ENCODE measurements at regions not wholly inside any gene's neighbourhood (a gene's known extent, or its start where the extent isn't known, plus 50 kb on each side); places are given as distances from the start of the nearest gene placed in this dataset.

DNA sequence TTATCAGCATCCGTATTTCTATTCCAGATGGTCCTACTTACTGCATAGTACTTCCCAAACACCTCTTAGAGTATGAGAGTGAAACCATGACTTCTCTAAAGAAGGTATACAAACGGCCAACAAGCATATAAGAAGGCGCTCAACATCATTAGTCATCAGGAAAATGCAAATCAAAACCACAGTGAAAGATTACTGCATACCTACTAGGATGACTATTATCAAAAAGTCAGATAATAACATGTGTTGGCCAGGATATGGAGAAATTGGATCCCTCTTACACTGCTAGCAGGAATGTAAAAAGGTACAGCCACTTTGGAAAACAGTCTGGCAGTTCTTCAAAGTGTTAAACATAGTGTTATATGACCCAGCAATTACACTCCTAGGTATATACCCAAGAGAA lies 215.3 kb upstream of the CXorf66 start:
- no peak overlapping the region for H3K4me3 ChIP-seq (ENCODE audit: low read depth, low read length)
- TF ChIP-seq, protein P1, sequence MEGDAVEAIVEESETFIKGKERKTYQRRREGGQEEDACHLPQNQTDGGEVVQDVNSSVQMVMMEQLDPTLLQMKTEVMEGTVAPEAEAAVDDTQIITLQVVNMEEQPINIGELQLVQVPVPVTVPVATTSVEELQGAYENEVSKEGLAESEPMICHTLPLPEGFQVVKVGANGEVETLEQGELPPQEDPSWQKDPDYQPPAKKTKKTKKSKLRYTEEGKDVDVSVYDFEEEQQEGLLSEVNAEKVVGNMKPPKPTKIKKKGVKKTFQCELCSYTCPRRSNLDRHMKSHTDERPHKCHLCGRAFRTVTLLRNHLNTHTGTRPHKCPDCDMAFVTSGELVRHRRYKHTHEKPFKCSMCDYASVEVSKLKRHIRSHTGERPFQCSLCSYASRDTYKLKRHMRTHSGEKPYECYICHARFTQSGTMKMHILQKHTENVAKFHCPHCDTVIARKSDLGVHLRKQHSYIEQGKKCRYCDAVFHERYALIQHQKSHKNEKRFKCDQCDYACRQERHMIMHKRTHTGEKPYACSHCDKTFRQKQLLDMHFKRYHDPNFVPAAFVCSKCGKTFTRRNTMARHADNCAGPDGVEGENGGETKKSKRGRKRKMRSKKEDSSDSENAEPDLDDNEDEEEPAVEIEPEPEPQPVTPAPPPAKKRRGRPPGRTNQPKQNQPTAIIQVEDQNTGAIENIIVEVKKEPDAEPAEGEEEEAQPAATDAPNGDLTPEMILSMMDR (IDR thresholded peaks at IDR 0.05; ENCODE audit: low read depth, low read length, missing control alignments) = no peak
- peak; percentile 73 for DNase-seq (ENCODE audit: low read depth)
- in situ Hi-C loops (cut with HindIII; ENCODE audit: low sequenced_read_pairs) = no loop called here

DNA sequence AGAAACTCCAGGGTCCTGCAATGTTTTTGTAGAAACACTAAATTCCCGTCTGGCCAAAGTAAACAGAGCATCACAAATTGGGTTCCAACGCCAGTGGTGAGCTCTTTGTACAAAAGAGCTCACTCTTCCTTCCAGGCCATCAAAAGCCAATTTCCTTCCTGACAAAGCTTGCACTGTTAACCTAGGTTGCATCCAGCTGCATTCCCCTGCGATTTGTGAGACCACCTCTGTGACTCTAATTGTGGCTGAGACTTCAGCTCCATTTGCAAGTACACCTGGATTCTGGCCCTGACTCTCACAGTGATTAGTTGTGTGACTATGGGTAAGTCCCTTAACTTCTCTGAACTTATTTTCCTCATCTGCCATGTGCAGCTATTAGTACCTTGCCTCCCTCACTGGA lies 212.5 kb upstream of the CXorf66 start:
- TF ChIP-seq, protein P1 (IDR thresholded peaks at IDR 0.05; ENCODE audit: low read depth, low read length, missing control alignments) = no peak
- in situ Hi-C loops (cut with HindIII; ENCODE audit: low sequenced_read_pairs) = no loop called here
- peak; percentile 11 for DNase-seq (ENCODE audit: low read depth)
- no peak overlapping the region for H3K4me3 ChIP-seq (ENCODE audit: low read depth, low read length)

DNA sequence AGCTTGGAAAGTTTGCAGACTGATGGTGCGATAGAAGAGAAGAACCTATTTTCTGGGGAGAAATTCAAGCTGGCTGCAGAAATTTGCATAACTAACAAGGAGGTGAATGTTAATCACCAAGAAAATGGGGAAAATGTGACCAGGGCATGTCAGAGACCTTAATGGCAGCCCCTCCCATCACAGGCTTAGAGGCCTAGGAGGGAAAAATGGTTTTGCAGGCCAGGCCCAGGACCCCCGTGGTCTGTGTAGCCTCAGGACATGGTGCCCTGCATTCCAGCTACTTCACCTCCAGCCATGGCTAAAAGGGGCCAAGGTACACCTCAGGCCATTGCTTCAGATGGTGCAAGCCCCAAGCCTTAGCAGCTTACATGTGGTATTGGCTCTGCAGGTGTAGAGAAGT lies 207.1 kb upstream of the CXorf66 start:
- in situ Hi-C loops (cut with HindIII; ENCODE audit: low sequenced_read_pairs) = no loop called here
- no peak overlapping the region for H3K4me3 ChIP-seq (ENCODE audit: low read depth, low read length)
- no peak for DNase-seq (ENCODE audit: low read depth)
- TF ChIP-seq, protein P1 (IDR thresholded peaks at IDR 0.05; ENCODE audit: low read depth, low read length, missing control alignments) = no peak

DNA sequence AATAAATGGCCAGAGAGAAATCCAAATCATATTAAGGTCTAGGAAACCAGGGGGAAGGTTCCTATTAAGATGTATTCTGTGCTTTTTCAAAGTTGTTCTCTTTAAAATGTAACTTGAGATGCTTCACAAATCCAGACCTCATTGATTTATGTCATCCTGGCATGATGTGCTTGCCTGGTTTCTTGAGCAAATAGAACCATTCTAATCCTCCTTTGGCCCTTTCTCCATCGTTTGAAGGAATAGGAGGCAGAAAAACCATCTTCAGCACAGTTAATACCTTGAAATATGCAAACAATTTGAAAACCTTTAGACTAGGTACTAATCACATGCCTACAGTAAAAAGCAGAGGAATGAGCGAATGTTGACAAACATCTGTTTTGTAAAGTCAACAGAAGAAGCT lies 202.2 kb upstream of the CXorf66 start:
- DNase-seq (ENCODE audit: low read depth) = no peak
- TF ChIP-seq, protein P1 (IDR thresholded peaks at IDR 0.05; ENCODE audit: low read depth, low read length, missing control alignments) = no peak
- no peak overlapping the region for H3K4me3 ChIP-seq (ENCODE audit: low read depth, low read length)
- in situ Hi-C loops (cut with HindIII; ENCODE audit: low sequenced_read_pairs) = no loop called here

DNA sequence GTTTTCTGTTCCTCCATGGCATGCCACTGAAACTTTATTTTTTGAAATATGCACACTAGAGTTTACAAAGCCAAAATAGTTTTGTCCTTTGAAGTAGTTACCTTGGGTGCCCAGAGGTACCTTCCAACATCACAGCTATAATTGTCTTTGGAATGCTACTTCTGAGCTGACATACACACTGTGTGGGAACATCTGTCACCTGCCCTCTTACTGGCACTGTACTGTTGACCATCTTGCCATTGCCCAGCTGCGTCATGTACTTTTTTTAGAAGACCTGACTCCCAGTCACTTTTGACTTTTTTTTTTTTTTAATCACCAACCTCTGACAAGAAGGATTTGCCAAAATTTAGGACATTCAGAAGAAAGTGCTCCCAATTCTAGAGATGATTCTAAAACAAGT lies 200.5 kb upstream of the CXorf66 start:
- H3K4me3 ChIP-seq (ENCODE audit: low read depth, low read length) = no peak overlapping the region
- TF ChIP-seq, protein P1 (IDR thresholded peaks at IDR 0.05; ENCODE audit: low read depth, low read length, missing control alignments) = no peak
- no peak for DNase-seq (ENCODE audit: low read depth)
- in situ Hi-C loops (cut with HindIII; ENCODE audit: low sequenced_read_pairs) = no loop called here

DNA sequence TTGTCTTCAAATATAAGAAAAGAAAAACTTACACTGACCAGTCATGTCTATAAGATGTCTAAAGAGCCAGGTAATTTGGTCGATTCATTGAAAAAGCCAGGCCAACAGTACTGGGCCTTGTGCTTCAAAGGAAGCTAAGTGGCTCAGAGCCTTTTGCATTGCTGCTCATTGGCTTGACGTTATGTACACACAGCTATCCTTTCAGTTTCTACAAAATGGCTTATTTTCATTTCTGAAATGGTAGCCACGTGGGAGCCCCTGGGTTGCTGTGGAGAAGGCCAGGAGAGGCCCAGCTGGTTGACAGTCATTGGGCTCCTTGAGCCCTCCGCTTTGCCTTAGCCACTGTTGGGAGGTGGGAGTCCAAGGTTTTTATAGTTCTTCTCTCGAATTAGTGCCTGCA lies 199.1 kb upstream of the CXorf66 start:
- in situ Hi-C loops (cut with HindIII; ENCODE audit: low sequenced_read_pairs) = no loop called here
- TF ChIP-seq, protein P1 (IDR thresholded peaks at IDR 0.05; ENCODE audit: low read depth, low read length, missing control alignments) = no peak

More for the DNA sequence above, 199.1 kb upstream of the CXorf66 start:
- no peak overlapping the region for H3K4me3 ChIP-seq (ENCODE audit: low read depth, low read length)
- DNase-seq (ENCODE audit: low read depth) = no peak
